Fibroblast of mammary gland (primary cell): ENCODE measurements at regions not wholly inside any gene's neighbourhood (a gene's known extent, or its start where the extent isn't known, plus 50 kb on each side); places are given as distances from the start of the nearest gene placed in this dataset.

Experiments
- DNase-seq: peaks from one replicate; pipeline ENCODE4 v3.0.0-alpha.2; 2010; ENCODE audit warnings: low read depth
- H3K4me3 ChIP-seq: 2 replicates; pipeline ENCODE4 v1.5.1; 2011; ENCODE audit warnings: low read depth, mild to moderate bottlenecking, low read length, moderate library complexity; ENCODE audit not compliant: control insufficient read depth
- TF ChIP-seq, protein P1 (sequence below): conservative IDR thresholded peaks from 2 replicates; pipeline ENCODE4 v1.5.1; 2011; ENCODE audit warnings: low read depth, low read length, inconsistent platforms; ENCODE audit not compliant: control insufficient read depth, insufficient read depth

DNA sequence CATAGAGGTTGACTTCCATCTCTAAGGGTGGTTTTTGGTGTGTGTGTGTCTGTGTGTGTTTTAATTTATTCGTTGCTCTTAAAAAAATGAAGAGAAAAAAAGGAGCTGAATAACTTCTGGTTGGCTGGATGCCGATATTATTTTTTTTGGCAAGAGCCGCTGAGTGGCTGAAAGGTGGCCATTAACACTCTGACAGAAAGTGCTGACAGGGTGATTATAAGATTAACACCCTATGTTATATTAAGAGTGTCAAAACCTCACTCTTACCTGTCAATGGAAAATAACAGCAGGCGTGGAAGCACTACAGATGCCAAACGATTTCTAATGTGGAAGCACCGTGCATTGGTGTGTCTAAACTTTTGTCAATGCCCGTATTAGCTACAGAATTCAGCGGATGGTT lies 622.5 kb downstream of the ANKRD50 start:
- no peak overlapping the region for H3K4me3 ChIP-seq
- no peak for DNase-seq
- TF ChIP-seq, protein P1, sequence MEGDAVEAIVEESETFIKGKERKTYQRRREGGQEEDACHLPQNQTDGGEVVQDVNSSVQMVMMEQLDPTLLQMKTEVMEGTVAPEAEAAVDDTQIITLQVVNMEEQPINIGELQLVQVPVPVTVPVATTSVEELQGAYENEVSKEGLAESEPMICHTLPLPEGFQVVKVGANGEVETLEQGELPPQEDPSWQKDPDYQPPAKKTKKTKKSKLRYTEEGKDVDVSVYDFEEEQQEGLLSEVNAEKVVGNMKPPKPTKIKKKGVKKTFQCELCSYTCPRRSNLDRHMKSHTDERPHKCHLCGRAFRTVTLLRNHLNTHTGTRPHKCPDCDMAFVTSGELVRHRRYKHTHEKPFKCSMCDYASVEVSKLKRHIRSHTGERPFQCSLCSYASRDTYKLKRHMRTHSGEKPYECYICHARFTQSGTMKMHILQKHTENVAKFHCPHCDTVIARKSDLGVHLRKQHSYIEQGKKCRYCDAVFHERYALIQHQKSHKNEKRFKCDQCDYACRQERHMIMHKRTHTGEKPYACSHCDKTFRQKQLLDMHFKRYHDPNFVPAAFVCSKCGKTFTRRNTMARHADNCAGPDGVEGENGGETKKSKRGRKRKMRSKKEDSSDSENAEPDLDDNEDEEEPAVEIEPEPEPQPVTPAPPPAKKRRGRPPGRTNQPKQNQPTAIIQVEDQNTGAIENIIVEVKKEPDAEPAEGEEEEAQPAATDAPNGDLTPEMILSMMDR, result no peak

- peak; percentile 15 for DNase-seq
- no peak overlapping the region for H3K4me3 ChIP-seq
- TF ChIP-seq, protein P1, result no peak
Measured at GRCh38 chr4:124092101-124092500, 620.4 kb downstream of the ANKRD50 start.

- no peak overlapping the region for H3K4me3 ChIP-seq
- peak; percentile 61 for DNase-seq
- TF ChIP-seq, protein P1, result no peak
Measured at GRCh38 chr4:124092541-124092984, 620.0 kb downstream of the ANKRD50 start.

- H3K4me3 ChIP-seq, result no peak overlapping the region
- DNase-seq, result peak; percentile 53
- TF ChIP-seq, protein P1, result no peak
Measured at GRCh38 chr4:124095621-124096020, 616.9 kb downstream of the ANKRD50 start.

- DNase-seq, result no peak
- TF ChIP-seq, protein P1, result no peak
- H3K4me3 ChIP-seq, result no peak overlapping the region
Measured at GRCh38 chr4:124096290-124096689, 616.2 kb downstream of the ANKRD50 start.

- peak; percentile 74 for DNase-seq
- TF ChIP-seq, protein P1, result no peak
- no peak overlapping the region for H3K4me3 ChIP-seq
Measured at GRCh38 chr4:124097447-124097846, 615.1 kb downstream of the ANKRD50 start.

DNA sequence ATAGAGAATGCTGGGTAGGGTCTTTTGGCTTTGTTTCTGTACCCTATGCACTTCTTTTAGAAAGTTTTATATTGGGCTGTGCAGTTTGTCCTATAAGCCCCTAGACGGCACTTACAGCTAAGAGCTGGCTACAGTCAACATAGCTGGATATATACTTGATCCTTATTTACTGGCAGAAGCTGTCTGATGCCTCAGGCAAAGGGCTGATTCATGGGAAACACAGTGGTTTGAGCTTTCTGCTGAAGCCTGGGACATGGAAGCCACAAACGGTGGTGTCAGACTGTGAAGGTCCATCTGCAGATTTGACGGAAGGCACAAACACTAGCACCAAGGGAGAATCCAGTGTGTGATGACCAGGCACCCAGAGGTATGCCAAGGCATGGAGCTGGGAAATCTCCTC lies 608.4 kb downstream of the ANKRD50 start:
- TF ChIP-seq, protein P1, result no peak
- no peak overlapping the region for H3K4me3 ChIP-seq
- no peak for DNase-seq
